ENCODE measurements at regions not wholly inside any gene's neighbourhood (a gene's known extent, or its start where the extent isn't known, plus 50 kb on each side); places are given as distances from the start of the nearest gene placed in this dataset.

GRCh38 chr2:181764095-181764963 is 84.0 kb upstream of the NEUROD1 start:
- no peak overlapping the region for H3K4me3 ChIP-seq (ENCODE audit: low read length)
- H3K9me3 ChIP-seq (ENCODE audit: control insufficient read depth, insufficient read depth, low read length) = no peaks in the 10 kb centered on the region
- H4K20me1 ChIP-seq (ENCODE audit: control insufficient read depth, insufficient read depth, low read depth, low read length) = no peaks in the 10 kb centered on the region
- H3K27ac ChIP-seq (ENCODE audit: low read depth, low read length) = no peak overlapping the region
- no peaks in the 10 kb centered on the region for H3K79me2 ChIP-seq (ENCODE audit: control insufficient read depth, low read length)
- no peaks in the 10 kb centered on the region for H3F3A ChIP-seq (ENCODE audit: control insufficient read depth, insufficient read depth)
- H3K27me3 ChIP-seq (ENCODE audit: control insufficient read depth, low read length) = no peaks in the 10 kb centered on the region
- H3K9me2 ChIP-seq (replicated peaks; ENCODE audit: control insufficient read depth, low read length) = no peaks in the 10 kb centered on the region
- H3K4me1 ChIP-seq (ENCODE audit: control insufficient read depth, low read length) = no peaks in the 10 kb centered on the region
- no peak for TF ChIP-seq CTCF (IDR thresholded peaks at IDR 0.05; ENCODE audit: low read depth, low read length, poor library complexity, severe bottlenecking)
- TF ChIP-seq EZH2phosphoT487 (IDR thresholded peaks at IDR 0.05; ENCODE audit: borderline replicate concordance, low read length) = no peak
- no peaks in the 10 kb centered on the region for H3K36me3 ChIP-seq (ENCODE audit: control insufficient read depth, low read length)
- no peak overlapping the region for H3K4me2 ChIP-seq (ENCODE audit: low read length)

- Histone ChIP-seq H3K4me3 (ENCODE audit: low read length) (no peak overlapping the region), H3F3A (ENCODE audit: control insufficient read depth, insufficient read depth) (no peaks in the 10 kb centered on the region), H3K27ac (ENCODE audit: low read depth, low read length) (no peak overlapping the region), H4K20me1 (ENCODE audit: control insufficient read depth, insufficient read depth, low read depth, low read length) (no peaks in the 10 kb centered on the region), H3K79me2 (ENCODE audit: control insufficient read depth, low read length) (no peaks in the 10 kb centered on the region), H3K4me1 (ENCODE audit: control insufficient read depth, low read length) (no peaks in the 10 kb centered on the region), H3K36me3 (ENCODE audit: control insufficient read depth, low read length) (no peaks in the 10 kb centered on the region), H3K27me3 (ENCODE audit: control insufficient read depth, low read length) (no peaks in the 10 kb centered on the region), H3K9me3 (ENCODE audit: control insufficient read depth, insufficient read depth, low read length) (no peaks in the 10 kb centered on the region), H3K9me2 (replicated peaks; ENCODE audit: control insufficient read depth, low read length) (no peaks in the 10 kb centered on the region), H3K4me2 (ENCODE audit: low read length) (no peak overlapping the region)
- TF ChIP-seq CTCF (IDR thresholded peaks at IDR 0.05; ENCODE audit: low read depth, low read length, poor library complexity, severe bottlenecking) (no peak), EZH2phosphoT487 (IDR thresholded peaks at IDR 0.05; ENCODE audit: borderline replicate concordance, low read length) (no peak)
Measured at GRCh38 chr2:181766129-181766528, 85.8 kb upstream of the NEUROD1 start.

- H3K27ac ChIP-seq (ENCODE audit: low read depth, low read length) = no peak overlapping the region
- no peaks in the 10 kb centered on the region for H3K79me2 ChIP-seq (ENCODE audit: control insufficient read depth, low read length)
Measured at GRCh38 chr2:181770150-181770549, 89.8 kb upstream of the NEUROD1 start.

GRCh38 chr2:181771356-181771755 is 91.0 kb upstream of the NEUROD1 start:
- Histone ChIP-seq H3K27me3 (ENCODE audit: control insufficient read depth, low read length) (no peaks in the 10 kb centered on the region), H3K4me2 (ENCODE audit: low read length) (no peak overlapping the region), H3F3A (ENCODE audit: control insufficient read depth, insufficient read depth) (no peaks in the 10 kb centered on the region), H3K79me2 (ENCODE audit: control insufficient read depth, low read length) (no peaks in the 10 kb centered on the region), H3K9me3 (ENCODE audit: control insufficient read depth, insufficient read depth, low read length) (peaks cover 7% of the 10 kb centered on the region; the same call in 1 of the 2 replicates), H3K9me2 (replicated peaks; ENCODE audit: control insufficient read depth, low read length) (no peaks in the 10 kb centered on the region), H3K4me1 (ENCODE audit: control insufficient read depth, low read length) (peaks cover 17% of the 10 kb centered on the region), H3K4me3 (ENCODE audit: low read length) (no peak overlapping the region), H3K27ac (ENCODE audit: low read depth, low read length) (no peak overlapping the region), H4K20me1 (ENCODE audit: control insufficient read depth, insufficient read depth, low read depth, low read length) (no peaks in the 10 kb centered on the region), H3K36me3 (ENCODE audit: control insufficient read depth, low read length) (no peaks in the 10 kb centered on the region)
- TF ChIP-seq CTCF (IDR thresholded peaks at IDR 0.05; ENCODE audit: low read depth, low read length, poor library complexity, severe bottlenecking) (no peak), EZH2phosphoT487 (IDR thresholded peaks at IDR 0.05; ENCODE audit: borderline replicate concordance, low read length) (no peak)

More at GRCh38 chr2:181770150-181770549, 89.8 kb upstream of the NEUROD1 start:
- H3K4me1 ChIP-seq (ENCODE audit: control insufficient read depth, low read length) = peaks cover 15% of the 10 kb centered on the region
- no peaks in the 10 kb centered on the region for H3K9me2 ChIP-seq (replicated peaks; ENCODE audit: control insufficient read depth, low read length)
- no peak overlapping the region for H3K4me3 ChIP-seq (ENCODE audit: low read length)
- no peak overlapping the region for H3K4me2 ChIP-seq (ENCODE audit: low read length)
- peaks cover 7% of the 10 kb centered on the region; the same call in 1 of the 2 replicates for H3K9me3 ChIP-seq (ENCODE audit: control insufficient read depth, insufficient read depth, low read length)
- H4K20me1 ChIP-seq (ENCODE audit: control insufficient read depth, insufficient read depth, low read depth, low read length) = no peaks in the 10 kb centered on the region
- no peaks in the 10 kb centered on the region for H3F3A ChIP-seq (ENCODE audit: control insufficient read depth, insufficient read depth)
- no peaks in the 10 kb centered on the region for H3K36me3 ChIP-seq (ENCODE audit: control insufficient read depth, low read length)
- no peaks in the 10 kb centered on the region for H3K27me3 ChIP-seq (ENCODE audit: control insufficient read depth, low read length)
- TF ChIP-seq EZH2phosphoT487 (IDR thresholded peaks at IDR 0.05; ENCODE audit: borderline replicate concordance, low read length) = no peak
